H1 (cell line): ENCODE measurements at regions not wholly inside any gene's neighbourhood (a gene's known extent, or its start where the extent isn't known, plus 50 kb on each side); places are given as distances from the start of the nearest gene placed in this dataset.

Experiments used
- CTCF ChIA-PET: fragments of 300-600 bp; sonication (Branson Sonifier 250); formaldehyde crosslinking; loops from one replicate; lab custom pipeline; 2021; ENCODE audit not compliant: partially characterized antibody; lab: Charles Lee
- POLR2A ChIA-PET: fragments of 300-600 bp; sonication (Branson Sonifier 250); formaldehyde crosslinking; loops from one replicate; lab custom pipeline; 2021; ENCODE audit warnings: inconsistent platforms; ENCODE audit not compliant: partially characterized antibody; lab: Charles Lee
- DNase-seq, 2 experiments: peaks; one replicate each; pipeline versions ENCODE4 v3.0.0 to v3.0.0-alpha.2; 2010 to 2022; ENCODE audit warnings: low spot score in 2 of 2, low read depth in 1 of 2, mixed read lengths in 1 of 2
- FAIRE-seq: peaks from 2 replicates; lab custom pipeline; 2011; peaks lifted over from hg19 to GRCh38; lab: Jason Lieb, UNC
- H2AFZ ChIP-seq: 2 replicates; pipeline ENCODE4 v1.8.1; 2012; ENCODE audit warnings: low read length, inconsistent platforms
- H2AK5ac ChIP-seq: 2 replicates; pipeline ENCODE4 v1.6.1; 2013; ENCODE audit warnings: low read depth, low read length
- H2BK120ac ChIP-seq: replicated peaks from 2 replicates; pipeline ENCODE3; 2013; ENCODE audit warnings: low read depth, low read length, inconsistent platforms
- H2BK12ac ChIP-seq: 2 replicates; pipeline ENCODE4 v1.6.1; 2013; ENCODE audit warnings: low read depth, low read length
- H2BK15ac ChIP-seq: 2 replicates; pipeline ENCODE4 v1.6.1; 2013; ENCODE audit warnings: low read length
- H2BK20ac ChIP-seq: 2 replicates; pipeline ENCODE4 v1.6.1; 2013; ENCODE audit warnings: low read length
- H2BK5ac ChIP-seq: 2 replicates; pipeline ENCODE4 v1.6.1; 2013; ENCODE audit warnings: low read depth, low read length
- H3K14ac ChIP-seq: 2 replicates; pipeline ENCODE4 v1.6.1; 2013; ENCODE audit warnings: inconsistent platforms; ENCODE audit not compliant: insufficient read length
- H3K18ac ChIP-seq: 2 replicates; pipeline ENCODE4 v1.6.1; 2013; ENCODE audit warnings: low read length; ENCODE audit errors: extremely low read depth
- H3K23ac ChIP-seq: 2 replicates; pipeline ENCODE4 v1.6.1; 2013; ENCODE audit warnings: inconsistent platforms; ENCODE audit not compliant: insufficient read length
- H3K23me2 ChIP-seq: 2 replicates; pipeline ENCODE4 v1.6.1; 2013; ENCODE audit warnings: low read depth, low read length
- H3K27ac ChIP-seq: 2 replicates; pipeline ENCODE4 v1.6.1; 2011; ENCODE audit warnings: low read depth, low read length, inconsistent platforms
- H3K27me3 ChIP-seq, 4 experiments: replicated peaks in 1 of 4; 1 replicate in 1 of 4; 2 replicates in 3 of 4; pipeline versions ENCODE4 v1.6.1 to v1.8.1; 2011 to 2013; ENCODE audit warnings: low read length in 3 of 4, mild to moderate bottlenecking in 3 of 4, inconsistent platforms in 2 of 4, mixed read lengths in 2 of 4, moderate library complexity in 1 of 4; ENCODE audit not compliant: control insufficient read depth in 3 of 4, insufficient read depth in 3 of 4; ENCODE audit errors: extremely low read depth in 1 of 4
- H3K36me3 ChIP-seq, 4 experiments: 2 replicates each; pipeline versions ENCODE4 v1.6.1 to v1.8.1; 2011 to 2013; ENCODE audit warnings: mild to moderate bottlenecking in 4 of 4, low read length in 3 of 4, moderate library complexity in 2 of 4, control low read depth in 1 of 4, inconsistent platforms in 1 of 4; ENCODE audit not compliant: insufficient read depth in 4 of 4, control insufficient read depth in 2 of 4
- H3K4ac ChIP-seq: replicated peaks from 2 replicates; pipeline ENCODE3; 2013; ENCODE audit warnings: low read length, low read depth, mixed read lengths, inconsistent platforms; ENCODE audit not compliant: insufficient read length
- H3K4me1 ChIP-seq, 4 experiments: replicated peaks in 1 of 4; 1 replicate in 1 of 4; 2 replicates in 3 of 4; pipeline versions ENCODE4 v1.6.1 to v1.8.1; 2011 to 2013; ENCODE audit warnings: low read length in 3 of 4, inconsistent platforms in 2 of 4, mixed read lengths in 1 of 4; ENCODE audit not compliant: insufficient read depth in 4 of 4, control insufficient read depth in 3 of 4
- H3K4me2 ChIP-seq, 2 experiments: 2 replicates each; pipeline versions ENCODE4 v1.6.1 to v1.8.1; 2011 to 2013; ENCODE audit warnings: low read depth in 2 of 2, low read length in 2 of 2, control low read depth in 1 of 2, inconsistent platforms in 1 of 2, mild to moderate bottlenecking in 1 of 2; ENCODE audit not compliant: insufficient read depth in 1 of 2
- H3K4me3 ChIP-seq, 4 experiments: fragments of 200-600, 300-600 bp in 1 of 4; sonication (generic), shearing (Covaris generic), sonication (Bioruptor Twin) in 1 of 4; 2 replicates each; pipeline versions ENCODE4 v1.5.1 to v1.8.1; 2011 to 2016; ENCODE audit warnings: low read length in 4 of 4, low read depth in 3 of 4, control low read depth in 2 of 4, inconsistent platforms in 2 of 4, mild to moderate bottlenecking in 2 of 4, mixed read lengths in 1 of 4, moderate library complexity in 1 of 4; ENCODE audit not compliant: insufficient read depth in 2 of 4; ENCODE audit errors: extremely low read depth in 1 of 4
- H3K56ac ChIP-seq: replicated peaks from 2 replicates; pipeline ENCODE3; 2013; ENCODE audit warnings: low read depth, mild to moderate bottlenecking, mixed read lengths, low read length, inconsistent platforms; ENCODE audit not compliant: insufficient read length
- H3K79me1 ChIP-seq: 2 replicates; pipeline ENCODE4 v1.6.1; 2013; ENCODE audit warnings: low read depth, low read length, control low read depth
- H3K79me2 ChIP-seq, 2 experiments: 2 replicates each; pipeline versions ENCODE4 v1.6.1 to v1.8.1; 2012 to 2013; ENCODE audit warnings: low read length in 2 of 2, mild to moderate bottlenecking in 2 of 2, inconsistent platforms in 1 of 2; ENCODE audit not compliant: insufficient read depth in 2 of 2, control insufficient read depth in 1 of 2
- H3K9ac ChIP-seq, 4 experiments: replicated peaks in 1 of 4; 1 replicate in 1 of 4; 2 replicates in 3 of 4; pipeline versions ENCODE4 v1.6.1 to v1.8.1; 2011 to 2013; ENCODE audit warnings: low read depth in 3 of 4, low read length in 3 of 4, control low read depth in 2 of 4, mild to moderate bottlenecking in 2 of 4, moderate library complexity in 2 of 4, inconsistent platforms in 1 of 4; ENCODE audit errors: extremely low read depth in 1 of 4
- H3K9me3 ChIP-seq, 2 experiments: 2 replicates each; pipeline versions ENCODE4 v1.6.1 to v1.8.1; 2012 to 2013; ENCODE audit warnings: mild to moderate bottlenecking in 2 of 2, moderate library complexity in 2 of 2, control low read depth in 1 of 2, inconsistent platforms in 1 of 2, low read depth in 1 of 2, low read length in 1 of 2, mixed read lengths in 1 of 2; ENCODE audit not compliant: insufficient read depth in 2 of 2
- H4K20me1 ChIP-seq, 2 experiments: replicated peaks in 1 of 2; 2 replicates each; pipeline versions ENCODE3 to v1.8.1; 2011 to 2013; ENCODE audit warnings: inconsistent platforms in 2 of 2, low read length in 2 of 2, mild to moderate bottlenecking in 1 of 2; ENCODE audit not compliant: insufficient read depth in 2 of 2, control insufficient read depth in 1 of 2
- H4K5ac ChIP-seq: 2 replicates; pipeline ENCODE4 v1.6.1; 2013; ENCODE audit warnings: low read length, low read depth, mixed read lengths, inconsistent platforms; ENCODE audit not compliant: insufficient read length
- H4K8ac ChIP-seq: 2 replicates; pipeline ENCODE4 v1.8.0; 2013; ENCODE audit warnings: mild to moderate bottlenecking, moderate library complexity, low read length, inconsistent platforms; ENCODE audit not compliant: insufficient read depth; ENCODE audit errors: extremely low read depth
- H4K91ac ChIP-seq: replicated peaks from 2 replicates; pipeline ENCODE3; 2013; ENCODE audit warnings: low read length, mixed read lengths, inconsistent platforms; ENCODE audit not compliant: insufficient read length
- KDM4A ChIP-seq: IDR thresholded peaks from one replicate; pipeline ENCODE4 v1.7.1; 2012; ENCODE audit warnings: low read depth, mild to moderate bottlenecking, moderate library complexity, low read length, inconsistent platforms; ENCODE audit not compliant: severe bottlenecking

DNA sequence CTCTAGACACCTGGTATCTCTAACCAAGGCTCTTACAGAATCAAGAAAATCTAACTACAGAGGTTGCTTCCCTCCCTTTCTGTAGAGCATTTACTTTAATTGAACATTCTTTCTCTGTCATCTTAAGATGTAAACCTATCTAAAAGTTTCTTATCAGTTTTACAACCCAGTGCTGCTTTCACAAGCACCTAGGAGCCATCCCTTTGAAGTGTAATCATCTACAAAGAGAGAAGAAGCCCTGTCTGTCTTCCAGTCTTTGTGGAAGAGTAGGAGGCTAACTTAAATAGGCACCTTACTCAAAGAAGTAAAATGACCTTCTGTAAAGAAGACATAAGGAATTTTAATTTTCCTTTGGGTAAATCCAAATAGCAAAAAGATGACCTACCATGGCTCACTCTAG lies 763.9 kb upstream of the LRFN5 start:
- H2BK12ac ChIP-seq: no peak overlapping the region
- H3K23ac ChIP-seq: no peak overlapping the region
- no peaks in the 10 kb centered on the region for H3K79me2 ChIP-seq
- H3K4me3 ChIP-seq: no peak overlapping the region
- no peak overlapping the region for H3K4me2 ChIP-seq
- no peak overlapping the region for H2BK120ac ChIP-seq
- no peak overlapping the region for H4K91ac ChIP-seq
- H3K4ac ChIP-seq: no peak overlapping the region
- H3K4me1 ChIP-seq: no peaks in the 10 kb centered on the region
- no peaks in the 10 kb centered on the region for H3K9me3 ChIP-seq
- POLR2A ChIA-PET: no interaction called here
- H2AFZ ChIP-seq: no peak overlapping the region
- H3K27ac ChIP-seq: no peak overlapping the region
- no peaks in the 10 kb centered on the region for H3K23me2 ChIP-seq
- H3K36me3 ChIP-seq: no peaks in the 10 kb centered on the region
- no peak overlapping the region for H4K5ac ChIP-seq
- no peaks in the 10 kb centered on the region for H4K20me1 ChIP-seq
- H3K79me1 ChIP-seq: no peaks in the 10 kb centered on the region
- no peak overlapping the region for H2BK20ac ChIP-seq
- H2BK5ac ChIP-seq: no peak overlapping the region
- no peak overlapping the region for H3K18ac ChIP-seq
- no peaks in the 10 kb centered on the region for H3K27me3 ChIP-seq
- no peak for DNase-seq
- no peak overlapping the region for H3K9ac ChIP-seq
- TF ChIP-seq KDM4A: no peak
- TF ChIP-seq, all 59 proteins: peak for 0
- no peak overlapping the region for H3K56ac ChIP-seq
- no peak overlapping the region for H4K8ac ChIP-seq
- H2BK15ac ChIP-seq: no peak overlapping the region
- CTCF ChIA-PET: no interaction called here
- no peak overlapping the region for H2AK5ac ChIP-seq
- FAIRE-seq: no peak
- H3K14ac ChIP-seq: no peak overlapping the region
